Progenitor cell of endocrine pancreas (in vitro differentiated cells): ENCODE measurements at regions not wholly inside any gene's neighbourhood (a gene's known extent, or its start where the extent isn't known, plus 50 kb on each side); places are given as distances from the start of the nearest gene placed in this dataset.

Source experiments
- DNase-seq: peaks from one replicate; pipeline ENCODE4 v3.0.0; 2021; ENCODE audit warnings: low spot score; ENCODE audit not compliant: unreplicated experiment
- H3K27ac Mint-ChIP-seq: 2 replicates; pipeline ENCODE4 v1.8.0; 2021; ENCODE audit warnings: mild to moderate bottlenecking, moderate library complexity, mixed read lengths
- H3K27me3 Mint-ChIP-seq: 2 replicates; pipeline ENCODE4 v1.8.0; 2021; ENCODE audit warnings: mixed read lengths
- H3K36me3 Mint-ChIP-seq: 2 replicates; pipeline ENCODE4 v1.8.0; 2022; ENCODE audit warnings: mixed read lengths; ENCODE audit not compliant: insufficient read depth
- H3K4me1 Mint-ChIP-seq: 2 replicates; pipeline ENCODE4 v1.8.0; 2021; ENCODE audit warnings: low read depth, mixed read lengths
- H3K4me3 Mint-ChIP-seq: 2 replicates; pipeline ENCODE4 v1.8.0; 2021; ENCODE audit warnings: low read depth, mild to moderate bottlenecking, moderate library complexity, mixed read lengths
- H3K9me3 Mint-ChIP-seq: 2 replicates; pipeline ENCODE4 v1.8.0; 2021; ENCODE audit warnings: low read depth, mixed read lengths
- CTCF ChIP-seq: fragments of 200-600 bp; sonication (generic); IDR thresholded peaks from one replicate; pipeline ENCODE4 v1.5.0; 2021; ENCODE audit warnings: antibody characterized with exemption, mild to moderate bottlenecking; ENCODE audit not compliant: unreplicated experiment

- Mint-ChIP-seq H3K27me3 (peaks cover 9% of the 10 kb centered on the region), H3K36me3 (no peaks in the 10 kb centered on the region), H3K9me3 (no peaks in the 10 kb centered on the region), H3K27ac (no peak overlapping the region), H3K4me1 (peaks cover 8% of the 10 kb centered on the region), H3K4me3 (no peak overlapping the region)
- no peak for DNase-seq
- no peak for TF ChIP-seq CTCF
Observed at GRCh38 chr16:80117556-80118130, 423.1 kb upstream of the DYNLRB2 start.

- Mint-ChIP-seq H3K27ac (no peak overlapping the region), H3K4me3 (no peak overlapping the region), H3K4me1 (peaks cover 6% of the 10 kb centered on the region), H3K27me3 (peaks cover 9% of the 10 kb centered on the region), H3K9me3 (no peaks in the 10 kb centered on the region), H3K36me3 (no peaks in the 10 kb centered on the region)
- no peak for DNase-seq
- no peak for TF ChIP-seq CTCF
Observed at GRCh38 chr16:80116711-80117110, 424.1 kb upstream of the DYNLRB2 start.

- Mint-ChIP-seq H3K4me1 (peaks cover 5% of the 10 kb centered on the region), H3K27me3 (peaks cover 9% of the 10 kb centered on the region), H3K9me3 (no peaks in the 10 kb centered on the region), H3K27ac (no peak overlapping the region), H3K4me3 (no peak overlapping the region), H3K36me3 (no peaks in the 10 kb centered on the region)
- no peak for TF ChIP-seq CTCF
- DNase-seq = no peak
Observed at GRCh38 chr16:80114699-80115098, 426.1 kb upstream of the DYNLRB2 start.

GRCh38 chr16:80113873-80114574 is 426.8 kb upstream of the DYNLRB2 start:
- no peaks in the 10 kb centered on the region for H3K9me3 Mint-ChIP-seq
- no peak overlapping the region for H3K27ac Mint-ChIP-seq
- H3K4me1 Mint-ChIP-seq = peaks cover 6% of the 10 kb centered on the region

GRCh38 chr16:80109581-80109980 is 431.2 kb upstream of the DYNLRB2 start:
- Mint-ChIP-seq H3K36me3 (no peaks in the 10 kb centered on the region), H3K4me1 (peaks cover 5% of the 10 kb centered on the region), H3K9me3 (no peaks in the 10 kb centered on the region), H3K27me3 (peaks cover 12% of the 10 kb centered on the region), H3K4me3 (no peak overlapping the region), H3K27ac (no peak overlapping the region)
- TF ChIP-seq CTCF = no peak
- DNase-seq = no peak

More at GRCh38 chr16:80113873-80114574, 426.8 kb upstream of the DYNLRB2 start:
- peaks cover 5% of the 10 kb centered on the region for H3K27me3 Mint-ChIP-seq
- no peaks in the 10 kb centered on the region for H3K36me3 Mint-ChIP-seq
- H3K4me3 Mint-ChIP-seq = no peak overlapping the region
- no peak for TF ChIP-seq CTCF
- no peak for DNase-seq
